Adrenal gland (tissue), 9 donors: ENCODE measurements at regions not wholly inside any gene's neighbourhood (a gene's known extent, or its start where the extent isn't known, plus 50 kb on each side); places are given as distances from the start of the nearest gene placed in this dataset.

Experiments used
- DNase-seq, 7 donors: peaks; one replicate each; pipeline ENCODE4 v3.0.0-alpha.2; 2019 to 2020
- H3K27ac ChIP-seq, 5 donors: fragments of 200-600 bp; sonication (generic) in 4 of 5; 1 replicate in 3 of 5; 2 replicates in 2 of 5; pipeline versions ENCODE4 v1.5.1 to v1.8.0; 2016 to 2020; ENCODE audit warnings: mild to moderate bottlenecking in 1 of 5
- H3K27me3 ChIP-seq: fragments of 200-600 bp; 2 replicates; pipeline ENCODE4 v1.8.0; 2021
- H3K36me3 ChIP-seq, 2 donors: fragments of 200-600 bp; replicated peaks in 1 of 2; 1 replicate in 1 of 2; 2 replicates in 1 of 2; pipeline versions ENCODE4 v1.5.1 to v1.8.0; 2018 to 2022
- H3K4me1 ChIP-seq, 2 donors: fragments of 200-600 bp; replicated peaks in 1 of 2; 1 replicate in 1 of 2; 2 replicates in 1 of 2; pipeline versions ENCODE4 v1.5.1 to v1.8.0; 2018 to 2021
- H3K4me3 ChIP-seq, 4 donors: fragments of 200-600 bp; sonication (generic) in 3 of 4; one replicate each; pipeline ENCODE4 v1.5.1; 2016 to 2018
- H3K9me3 ChIP-seq, 3 donors: fragments of 200-600 bp; sonication (generic) in 1 of 3; replicated peaks in 1 of 3; 1 replicate in 2 of 3; 2 replicates in 1 of 3; pipeline versions ENCODE4 v1.5.1 to v1.8.0; 2016 to 2021
- POLR2A ChIP-seq, 2 donors: fragments of 450-650 bp; IDR thresholded peaks; one replicate each; pipeline ENCODE4 v1.6.1; 2017; ENCODE audit warnings: antibody characterized with exemption in 2 of 2, mild to moderate bottlenecking in 2 of 2, moderate library complexity in 1 of 2
- WGBS, 4 donors: extraction: QIAGEN DNeasy Blood & Tissue Kit in 2 of 4; methylation state at CpG; one replicate each; pipeline versions ENCODE4 v1.1.5 to v1.1.7; 2013 to 2017; 5-methylcytosine and 5-hydroxymethylcytosine counted together
- intact Hi-C, 2 donors: fragments of 100-400 bp; cut with DNase I; formaldehyde crosslinking; loops; one replicate each; pipeline versions ENCODE4 v1.14.1 to v1.15.0; 2022 to 2023
- TF ChIP-seq, protein P1 (sequence below), 6 experiments: fragments of 450-650 bp in 4 of 6; fragments of 200-600 bp in 2 of 6; sonication (generic) in 1 of 6; IDR thresholded peaks; 1 replicate in 5 of 6; 2 replicates in 1 of 6; pipeline versions ENCODE4 v1.5.1 to v1.8.0; 2016 to 2021; ENCODE audit warnings: antibody characterized with exemption in 6 of 6, mild to moderate bottlenecking in 2 of 6, moderate library complexity in 1 of 6
- donor health status: healthy with polysubstance abuse.
- donor health status: Bipolar disorder and iron deficiency.
- donor health status: DM: yes; HTN: yes; CAD: no.
- donor health status: DM: no; HTN: no; CAD: no.
- donor health status: DM: no; HTN: no; CAD: no.

DNA sequence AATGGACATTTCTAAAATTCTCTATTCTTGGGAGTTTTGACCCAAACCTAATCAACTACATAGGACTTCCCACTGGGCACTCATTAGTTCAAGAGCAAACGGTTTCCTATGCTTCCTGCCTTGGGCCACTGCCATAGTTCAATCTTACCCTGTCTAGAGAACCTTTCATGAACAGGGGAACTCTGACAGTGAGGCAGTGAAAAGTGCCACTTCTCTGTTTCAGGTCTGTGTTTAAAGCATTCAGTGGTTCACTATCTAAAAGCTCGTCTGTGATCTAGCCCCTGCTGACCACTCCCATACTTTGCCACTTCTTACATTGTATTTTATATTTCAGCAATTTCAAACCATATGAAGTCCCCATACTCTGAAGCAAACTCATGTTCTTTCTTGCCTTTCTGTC lies 122.7 kb upstream of the IGF1 start:
- Histone ChIP-seq H3K36me3 (no peaks in the 10 kb centered on the region), H3K9me3 (no peaks in the 10 kb centered on the region), H3K4me3 (no peak overlapping the region), H3K27ac (no peak overlapping the region), H3K27me3 (no peaks in the 10 kb centered on the region), H3K4me1 (no peaks in the 10 kb centered on the region)
- TF ChIP-seq, protein P1, sequence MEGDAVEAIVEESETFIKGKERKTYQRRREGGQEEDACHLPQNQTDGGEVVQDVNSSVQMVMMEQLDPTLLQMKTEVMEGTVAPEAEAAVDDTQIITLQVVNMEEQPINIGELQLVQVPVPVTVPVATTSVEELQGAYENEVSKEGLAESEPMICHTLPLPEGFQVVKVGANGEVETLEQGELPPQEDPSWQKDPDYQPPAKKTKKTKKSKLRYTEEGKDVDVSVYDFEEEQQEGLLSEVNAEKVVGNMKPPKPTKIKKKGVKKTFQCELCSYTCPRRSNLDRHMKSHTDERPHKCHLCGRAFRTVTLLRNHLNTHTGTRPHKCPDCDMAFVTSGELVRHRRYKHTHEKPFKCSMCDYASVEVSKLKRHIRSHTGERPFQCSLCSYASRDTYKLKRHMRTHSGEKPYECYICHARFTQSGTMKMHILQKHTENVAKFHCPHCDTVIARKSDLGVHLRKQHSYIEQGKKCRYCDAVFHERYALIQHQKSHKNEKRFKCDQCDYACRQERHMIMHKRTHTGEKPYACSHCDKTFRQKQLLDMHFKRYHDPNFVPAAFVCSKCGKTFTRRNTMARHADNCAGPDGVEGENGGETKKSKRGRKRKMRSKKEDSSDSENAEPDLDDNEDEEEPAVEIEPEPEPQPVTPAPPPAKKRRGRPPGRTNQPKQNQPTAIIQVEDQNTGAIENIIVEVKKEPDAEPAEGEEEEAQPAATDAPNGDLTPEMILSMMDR (IDR thresholded peaks at IDR 0.05): no peak
- no peak for TF ChIP-seq POLR2A (IDR thresholded peaks at IDR 0.05)
- no peak for DNase-seq
- 20 to 45% (median 35%) methylated on average over 2 of the region's 2 CpGs for WGBS, 4 donors
- intact Hi-C loops: no loop called here

DNA sequence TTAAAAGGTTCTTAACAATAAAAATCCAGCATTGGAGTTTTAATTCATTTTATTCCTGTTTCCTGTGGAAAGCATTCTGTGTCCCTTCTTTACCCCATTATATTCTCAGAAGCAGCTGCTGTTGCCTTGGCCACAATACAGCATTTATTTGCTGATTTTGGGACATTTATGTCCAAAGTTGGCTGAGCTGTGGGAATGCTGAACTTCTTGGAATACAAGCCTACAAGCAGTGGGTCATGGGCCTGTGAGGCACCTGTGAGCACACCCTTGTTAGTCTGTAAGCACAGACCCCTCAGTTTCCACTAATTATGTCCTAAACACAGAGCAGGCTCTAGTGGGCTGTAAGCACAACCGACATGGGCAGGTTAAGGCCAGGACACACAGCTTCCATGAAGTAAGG lies 122.2 kb upstream of the IGF1 start:
- 45 to 100% (median 84%) methylated on average over 1 of the region's 1 CpG for WGBS, 4 donors
- DNase-seq: no peak
- no peaks in the 10 kb centered on the region for H3K4me1 ChIP-seq
- H3K9me3 ChIP-seq: no peaks in the 10 kb centered on the region
- no peak overlapping the region for H3K27ac ChIP-seq
- H3K27me3 ChIP-seq: no peaks in the 10 kb centered on the region
- no peak overlapping the region for H3K4me3 ChIP-seq
- TF ChIP-seq, protein P1 (IDR thresholded peaks at IDR 0.05): no peak
- no peak for TF ChIP-seq POLR2A (IDR thresholded peaks at IDR 0.05)
- no peaks in the 10 kb centered on the region for H3K36me3 ChIP-seq
- intact Hi-C loops: no loop called here

DNA sequence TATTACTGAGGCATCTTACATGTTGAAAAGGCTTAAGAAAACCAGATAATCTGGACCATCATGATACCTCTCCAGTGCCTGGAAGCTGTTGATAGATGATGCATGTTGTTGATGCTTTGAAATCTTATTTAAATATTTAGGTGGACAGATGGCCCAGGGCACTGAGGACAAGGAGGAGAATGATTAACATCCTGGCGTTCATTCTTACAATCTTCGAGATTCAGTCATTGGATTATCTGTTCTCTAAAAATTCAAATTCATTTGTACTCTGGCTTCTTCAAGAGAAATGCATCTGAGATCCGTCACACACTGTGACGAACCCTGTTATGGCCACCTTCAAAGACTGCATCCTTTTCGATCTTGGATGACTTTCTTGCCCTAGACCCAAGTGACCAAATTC lies 121.3 kb upstream of the IGF1 start:
- no peak for DNase-seq
- 83 to 87% (median 85%) methylated on average over 5 of the region's 5 CpGs for WGBS, 4 donors
- Histone ChIP-seq H3K27ac (no peak overlapping the region), H3K27me3 (no peaks in the 10 kb centered on the region), H3K9me3 (no peaks in the 10 kb centered on the region), H3K4me3 (no peak overlapping the region), H3K36me3 (no peaks in the 10 kb centered on the region), H3K4me1 (no peaks in the 10 kb centered on the region)
- TF ChIP-seq, protein P1 (IDR thresholded peaks at IDR 0.05): no peak
- no peak for TF ChIP-seq POLR2A (IDR thresholded peaks at IDR 0.05)
- intact Hi-C loops: no loop called here

DNA sequence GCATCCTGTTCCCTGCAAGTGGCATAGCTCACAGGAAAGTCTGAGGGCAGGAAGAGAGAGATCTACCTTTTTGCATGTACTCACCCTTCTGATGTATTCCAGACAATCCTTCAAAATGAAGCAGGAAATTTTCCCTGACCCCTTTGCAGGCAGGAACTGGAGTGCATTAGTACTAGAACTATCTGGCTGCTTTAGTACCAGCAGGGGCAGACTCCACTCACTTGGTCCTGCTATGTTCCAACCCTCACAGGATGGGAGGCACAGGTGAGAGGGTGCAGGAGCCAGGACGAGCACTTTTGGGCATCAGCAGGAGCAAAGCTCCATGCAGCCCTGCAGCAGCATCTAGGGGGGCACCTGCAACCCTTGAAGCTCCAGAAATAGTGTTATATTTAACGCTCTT lies 116.3 kb upstream of the IGF1 start:
- TF ChIP-seq POLR2A (IDR thresholded peaks at IDR 0.05): no peak
- TF ChIP-seq, protein P1 (IDR thresholded peaks at IDR 0.05): no peak
- no peak overlapping the region for H3K27ac ChIP-seq
- intact Hi-C loops: no loop called here
- no peak for DNase-seq
- no peaks in the 10 kb centered on the region for H3K4me1 ChIP-seq
- H3K36me3 ChIP-seq: no peaks in the 10 kb centered on the region
- WGBS, 4 donors: 43 to 94% (median 71%) methylated on average over 1 to 2 of the region's 2 CpGs
- no peaks in the 10 kb centered on the region for H3K9me3 ChIP-seq
- H3K27me3 ChIP-seq: no peaks in the 10 kb centered on the region
- no peak overlapping the region for H3K4me3 ChIP-seq
